SK-N-SH (cell line): ENCODE measurements at regions not wholly inside any gene's neighbourhood (a gene's known extent, or its start where the extent isn't known, plus 50 kb on each side); places are given as distances from the start of the nearest gene placed in this dataset.

Experiments used
- CTCF ChIA-PET: fragments of 300-600, 350-600 bp; formaldehyde crosslinking; extraction: SDS; loops from one replicate; lab custom pipeline; 2021; lab: Yijun Ruan, JAX
- POLR2A ChIA-PET: fragments of 350-600 bp; sonication (Branson Sonifier 250); formaldehyde crosslinking; extraction: SDS; loops from one replicate; lab custom pipeline; 2020; ENCODE audit warnings: antibody characterized with exemption, inconsistent platforms; lab: Yijun Ruan, JAX
- DNase-seq: peaks from one replicate; pipeline ENCODE4 v3.0.0; 2012
- H2AFZ ChIP-seq: fragments of 200-600 bp; sonication (generic); 2 replicates; pipeline ENCODE4 v1.8.1; 2016; ENCODE audit warnings: antibody characterized with exemption, mild to moderate bottlenecking, low read depth
- H3F3A ChIP-seq: fragments of 200-600 bp; sonication (generic); replicated peaks from 2 replicates; pipeline ENCODE3; 2016; ENCODE audit warnings: antibody characterized with exemption, mild to moderate bottlenecking; ENCODE audit not compliant: insufficient read depth
- H3K27ac ChIP-seq, 2 experiments: fragments of 200-500 bp in 1 of 2; fragments of 200-600 bp in 1 of 2; sonication (Bioruptor generic) in 1 of 2; sonication (generic), shearing (Covaris generic) in 1 of 2; 2 replicates each; pipeline versions ENCODE4 v1.5.1 to v1.6.1; 2014 to 2016; ENCODE audit warnings: low read depth in 2 of 2, inconsistent platforms in 1 of 2, low read length in 1 of 2, mild to moderate bottlenecking in 1 of 2, mixed read lengths in 1 of 2
- H3K27me3 ChIP-seq: fragments of 200-600 bp; sonication (generic), shearing (Covaris generic); 2 replicates; pipeline ENCODE4 v1.6.1; 2016; ENCODE audit warnings: mixed run types; ENCODE audit not compliant: insufficient read depth
- H3K36me3 ChIP-seq, 2 experiments: fragments of 200-500 bp in 1 of 2; fragments of 200-600 bp in 1 of 2; sonication (Bioruptor generic) in 1 of 2; sonication (generic) in 1 of 2; replicated peaks in 1 of 2; 2 replicates each; pipeline versions ENCODE3 to v1.5.1; 2014 to 2016; ENCODE audit warnings: low read length in 1 of 2, mild to moderate bottlenecking in 1 of 2; ENCODE audit not compliant: insufficient read depth in 2 of 2, control insufficient read depth in 1 of 2
- H3K4me1 ChIP-seq, 2 experiments: fragments of 200-500 bp in 1 of 2; fragments of 200-600 bp in 1 of 2; sonication (Bioruptor generic) in 1 of 2; sonication (generic), shearing (Covaris generic) in 1 of 2; 2 replicates each; pipeline versions ENCODE4 v1.5.1 to v1.6.1; 2014 to 2016; ENCODE audit warnings: low read depth in 1 of 2, low read length in 1 of 2, mixed run types in 1 of 2; ENCODE audit not compliant: insufficient read depth in 2 of 2, control insufficient read depth in 1 of 2
- H3K4me2 ChIP-seq: fragments of 200-600 bp; sonication (generic), shearing (Covaris generic); 2 replicates; pipeline ENCODE4 v1.6.1; 2017; ENCODE audit warnings: mixed run types
- H3K4me3 ChIP-seq, 2 experiments: fragments of 200-500 bp in 1 of 2; fragments of 200-600 bp in 1 of 2; sonication (Bioruptor generic) in 1 of 2; sonication (generic), shearing (Covaris generic) in 1 of 2; 2 replicates each; pipeline versions ENCODE4 v1.5.1 to v1.8.1; 2014 to 2016; ENCODE audit warnings: low read depth in 2 of 2, inconsistent platforms in 1 of 2, low read length in 1 of 2, mild to moderate bottlenecking in 1 of 2, mixed read lengths in 1 of 2, moderate library complexity in 1 of 2
- H3K79me2 ChIP-seq: fragments of 200-600 bp; sonication (generic); 2 replicates; pipeline ENCODE4 v1.8.1; 2017; ENCODE audit warnings: mild to moderate bottlenecking; ENCODE audit not compliant: insufficient read depth
- H3K9ac ChIP-seq: fragments of 200-600 bp; sonication (generic); 2 replicates; pipeline ENCODE4 v1.6.1; 2017; ENCODE audit warnings: mixed run types
- H3K9me2 ChIP-seq: fragments of 200-600 bp; sonication (generic); 2 replicates; pipeline ENCODE4 v1.6.1; 2017; ENCODE audit warnings: mixed run types
- H3K9me3 ChIP-seq: fragments of 200-600 bp; sonication (generic); 2 replicates; pipeline ENCODE4 v1.6.1; 2017; ENCODE audit warnings: mixed run types, mild to moderate bottlenecking, moderate library complexity
- H4K20me1 ChIP-seq: fragments of 200-600 bp; sonication (generic); 2 replicates; pipeline ENCODE4 v1.6.1; 2017; ENCODE audit warnings: mild to moderate bottlenecking, mixed run types; ENCODE audit not compliant: insufficient read depth
- CHD2 ChIP-seq: fragments of 150-350 bp; IDR thresholded peaks from 2 replicates; pipeline ENCODE4 v1.6.1; 2018; ENCODE audit warnings: low read length; ENCODE audit not compliant: partially characterized antibody
- EZH2phosphoT487 ChIP-seq: fragments of 200-600 bp; sonication (generic); IDR thresholded peaks from 2 replicates; pipeline ENCODE4 v1.6.1; 2017; ENCODE audit warnings: low read depth, mixed run types, mild to moderate bottlenecking, antibody characterized with exemption, moderate library complexity, borderline replicate concordance
- FOXJ3 ChIP-seq: sonication (generic); formaldehyde crosslinking; IDR thresholded peaks from 2 replicates; pipeline ENCODE4 v1.5.1; 2020; ENCODE audit warnings: mild to moderate bottlenecking, missing genetic modification reagents
- GABPA ChIP-seq: IDR thresholded peaks from 2 replicates; pipeline ENCODE4 v1.4.0; 2012; ENCODE audit warnings: low read depth, mild to moderate bottlenecking
- MEF2A ChIP-seq: IDR thresholded peaks from 2 replicates; pipeline ENCODE4 v1.4.0; 2012; ENCODE audit warnings: low read depth, borderline replicate concordance
- MXI1 ChIP-seq: IDR thresholded peaks from 2 replicates; pipeline ENCODE4 v1.6.1; 2012; ENCODE audit warnings: mild to moderate bottlenecking, low read depth, low read length, improper control_type of control experiment
- NRF1 ChIP-seq: IDR thresholded peaks from 2 replicates; pipeline ENCODE4 v1.6.1; 2012; ENCODE audit warnings: low read depth, mild to moderate bottlenecking, low read length
- POLR2AphosphoS5 ChIP-seq: IDR thresholded peaks from 2 replicates; pipeline ENCODE4 v1.6.1; 2012; ENCODE audit warnings: low read depth, low read length
- RFX5 ChIP-seq: IDR thresholded peaks from 2 replicates; pipeline ENCODE4 v1.6.1; 2012; ENCODE audit warnings: mild to moderate bottlenecking, improper control_type of control experiment, low read length
- SMC3 ChIP-seq: IDR thresholded peaks from 2 replicates; pipeline ENCODE4 v1.6.1; 2012; ENCODE audit warnings: low read depth, low read length, improper control_type of control experiment
- TEAD4 ChIP-seq: IDR thresholded peaks from 2 replicates; pipeline ENCODE4 v1.4.0; 2012; ENCODE audit warnings: mild to moderate bottlenecking, borderline replicate concordance; ENCODE audit not compliant: insufficient read depth
- WGBS: methylation state at CpG from one replicate; pipeline ENCODE4 v1.1.6; 2017; ENCODE audit warnings: low lambda C conversion rate; 5-methylcytosine and 5-hydroxymethylcytosine counted together
- TF ChIP-seq, protein P1 (sequence below): IDR thresholded peaks from 2 replicates; pipeline ENCODE4 v1.4.0; 2012; ENCODE audit warnings: low read depth, borderline replicate concordance
- TF ChIP-seq, protein P2 (sequence below): fragments of 200-600 bp; sonication (generic); IDR thresholded peaks from 2 replicates; pipeline ENCODE4 v1.6.1; 2017; ENCODE audit warnings: antibody characterized with exemption, mild to moderate bottlenecking, moderate library complexity
- TF ChIP-seq, protein P3 (sequence below): fragments of 150-350 bp; IDR thresholded peaks from 2 replicates; pipeline ENCODE4 v1.6.1; 2016; ENCODE audit warnings: mild to moderate bottlenecking, low read depth, low read length
- TF ChIP-seq, protein P4 (sequence below): fragments of 150-350 bp; IDR thresholded peaks from 2 replicates; pipeline ENCODE4 v1.6.1; 2017; ENCODE audit warnings: antibody characterized with exemption, low read length, low read depth, borderline replicate concordance
- TF ChIP-seq, protein P5 (sequence below): IDR thresholded peaks from 2 replicates; pipeline ENCODE4 v1.4.0; 2012; ENCODE audit warnings: low read depth
- TF ChIP-seq, protein P6 (sequence below): IDR thresholded peaks from 2 replicates; pipeline ENCODE4 v1.6.1; 2012; ENCODE audit warnings: mild to moderate bottlenecking, low read depth, low read length, moderate library complexity

DNA sequence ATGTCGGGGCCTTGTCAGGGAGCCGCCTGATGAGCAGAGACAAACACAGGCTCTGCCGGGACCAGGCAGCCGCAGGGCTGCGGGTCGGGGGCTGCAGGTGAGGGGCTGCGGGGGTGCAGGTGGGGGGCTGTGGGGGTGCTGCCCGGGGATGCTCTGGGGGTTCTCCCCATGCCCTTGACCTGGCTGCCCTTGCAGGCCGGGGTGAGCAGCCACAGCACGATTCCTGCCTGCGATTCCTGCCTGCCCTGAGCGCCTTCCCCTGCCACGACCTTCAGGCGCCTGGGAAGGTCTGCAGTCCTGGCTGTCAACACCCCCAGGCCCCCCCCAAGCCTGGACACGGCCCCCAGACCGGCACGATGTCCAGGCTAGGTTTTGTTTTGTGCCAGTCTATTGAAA lies 106.3 kb downstream of the FAM53A start:
- no peak for DNase-seq
- CTCF ChIA-PET = interaction anchor here (1.0 to 1.2 kb wide), 2 partner anchors 12 to 16 kb away, joined by 3 to 4 read pairs; no protein-coding TSS in a partner anchor
- no peak for TF ChIP-seq MEF2A
- TF ChIP-seq, protein P1, sequence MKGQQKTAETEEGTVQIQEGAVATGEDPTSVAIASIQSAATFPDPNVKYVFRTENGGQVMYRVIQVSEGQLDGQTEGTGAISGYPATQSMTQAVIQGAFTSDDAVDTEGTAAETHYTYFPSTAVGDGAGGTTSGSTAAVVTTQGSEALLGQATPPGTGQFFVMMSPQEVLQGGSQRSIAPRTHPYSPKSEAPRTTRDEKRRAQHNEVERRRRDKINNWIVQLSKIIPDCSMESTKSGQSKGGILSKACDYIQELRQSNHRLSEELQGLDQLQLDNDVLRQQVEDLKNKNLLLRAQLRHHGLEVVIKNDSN = no peak
- TF ChIP-seq, protein P2, sequence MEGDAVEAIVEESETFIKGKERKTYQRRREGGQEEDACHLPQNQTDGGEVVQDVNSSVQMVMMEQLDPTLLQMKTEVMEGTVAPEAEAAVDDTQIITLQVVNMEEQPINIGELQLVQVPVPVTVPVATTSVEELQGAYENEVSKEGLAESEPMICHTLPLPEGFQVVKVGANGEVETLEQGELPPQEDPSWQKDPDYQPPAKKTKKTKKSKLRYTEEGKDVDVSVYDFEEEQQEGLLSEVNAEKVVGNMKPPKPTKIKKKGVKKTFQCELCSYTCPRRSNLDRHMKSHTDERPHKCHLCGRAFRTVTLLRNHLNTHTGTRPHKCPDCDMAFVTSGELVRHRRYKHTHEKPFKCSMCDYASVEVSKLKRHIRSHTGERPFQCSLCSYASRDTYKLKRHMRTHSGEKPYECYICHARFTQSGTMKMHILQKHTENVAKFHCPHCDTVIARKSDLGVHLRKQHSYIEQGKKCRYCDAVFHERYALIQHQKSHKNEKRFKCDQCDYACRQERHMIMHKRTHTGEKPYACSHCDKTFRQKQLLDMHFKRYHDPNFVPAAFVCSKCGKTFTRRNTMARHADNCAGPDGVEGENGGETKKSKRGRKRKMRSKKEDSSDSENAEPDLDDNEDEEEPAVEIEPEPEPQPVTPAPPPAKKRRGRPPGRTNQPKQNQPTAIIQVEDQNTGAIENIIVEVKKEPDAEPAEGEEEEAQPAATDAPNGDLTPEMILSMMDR = no peak
- no peak for TF ChIP-seq GABPA
- TF ChIP-seq FOXJ3 (CRISPR knock-in tag) = no peak
- TF ChIP-seq, protein P3, sequence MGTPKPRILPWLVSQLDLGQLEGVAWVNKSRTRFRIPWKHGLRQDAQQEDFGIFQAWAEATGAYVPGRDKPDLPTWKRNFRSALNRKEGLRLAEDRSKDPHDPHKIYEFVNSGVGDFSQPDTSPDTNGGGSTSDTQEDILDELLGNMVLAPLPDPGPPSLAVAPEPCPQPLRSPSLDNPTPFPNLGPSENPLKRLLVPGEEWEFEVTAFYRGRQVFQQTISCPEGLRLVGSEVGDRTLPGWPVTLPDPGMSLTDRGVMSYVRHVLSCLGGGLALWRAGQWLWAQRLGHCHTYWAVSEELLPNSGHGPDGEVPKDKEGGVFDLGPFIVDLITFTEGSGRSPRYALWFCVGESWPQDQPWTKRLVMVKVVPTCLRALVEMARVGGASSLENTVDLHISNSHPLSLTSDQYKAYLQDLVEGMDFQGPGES = no peak
- no peak for TF ChIP-seq NRF1
- TF ChIP-seq POLR2AphosphoS5 = no peak
- no peak for TF ChIP-seq SMC3
- TF ChIP-seq RFX5 = no peak
- TF ChIP-seq EZH2phosphoT487 = no peak
- TF ChIP-seq, protein P4, sequence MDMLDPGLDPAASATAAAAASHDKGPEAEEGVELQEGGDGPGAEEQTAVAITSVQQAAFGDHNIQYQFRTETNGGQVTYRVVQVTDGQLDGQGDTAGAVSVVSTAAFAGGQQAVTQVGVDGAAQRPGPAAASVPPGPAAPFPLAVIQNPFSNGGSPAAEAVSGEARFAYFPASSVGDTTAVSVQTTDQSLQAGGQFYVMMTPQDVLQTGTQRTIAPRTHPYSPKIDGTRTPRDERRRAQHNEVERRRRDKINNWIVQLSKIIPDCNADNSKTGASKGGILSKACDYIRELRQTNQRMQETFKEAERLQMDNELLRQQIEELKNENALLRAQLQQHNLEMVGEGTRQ = no peak
- TF ChIP-seq, protein P5, sequence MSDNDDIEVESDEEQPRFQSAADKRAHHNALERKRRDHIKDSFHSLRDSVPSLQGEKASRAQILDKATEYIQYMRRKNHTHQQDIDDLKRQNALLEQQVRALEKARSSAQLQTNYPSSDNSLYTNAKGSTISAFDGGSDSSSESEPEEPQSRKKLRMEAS = no peak
- TF ChIP-seq CHD2 = no peak
- TF ChIP-seq, protein P6, sequence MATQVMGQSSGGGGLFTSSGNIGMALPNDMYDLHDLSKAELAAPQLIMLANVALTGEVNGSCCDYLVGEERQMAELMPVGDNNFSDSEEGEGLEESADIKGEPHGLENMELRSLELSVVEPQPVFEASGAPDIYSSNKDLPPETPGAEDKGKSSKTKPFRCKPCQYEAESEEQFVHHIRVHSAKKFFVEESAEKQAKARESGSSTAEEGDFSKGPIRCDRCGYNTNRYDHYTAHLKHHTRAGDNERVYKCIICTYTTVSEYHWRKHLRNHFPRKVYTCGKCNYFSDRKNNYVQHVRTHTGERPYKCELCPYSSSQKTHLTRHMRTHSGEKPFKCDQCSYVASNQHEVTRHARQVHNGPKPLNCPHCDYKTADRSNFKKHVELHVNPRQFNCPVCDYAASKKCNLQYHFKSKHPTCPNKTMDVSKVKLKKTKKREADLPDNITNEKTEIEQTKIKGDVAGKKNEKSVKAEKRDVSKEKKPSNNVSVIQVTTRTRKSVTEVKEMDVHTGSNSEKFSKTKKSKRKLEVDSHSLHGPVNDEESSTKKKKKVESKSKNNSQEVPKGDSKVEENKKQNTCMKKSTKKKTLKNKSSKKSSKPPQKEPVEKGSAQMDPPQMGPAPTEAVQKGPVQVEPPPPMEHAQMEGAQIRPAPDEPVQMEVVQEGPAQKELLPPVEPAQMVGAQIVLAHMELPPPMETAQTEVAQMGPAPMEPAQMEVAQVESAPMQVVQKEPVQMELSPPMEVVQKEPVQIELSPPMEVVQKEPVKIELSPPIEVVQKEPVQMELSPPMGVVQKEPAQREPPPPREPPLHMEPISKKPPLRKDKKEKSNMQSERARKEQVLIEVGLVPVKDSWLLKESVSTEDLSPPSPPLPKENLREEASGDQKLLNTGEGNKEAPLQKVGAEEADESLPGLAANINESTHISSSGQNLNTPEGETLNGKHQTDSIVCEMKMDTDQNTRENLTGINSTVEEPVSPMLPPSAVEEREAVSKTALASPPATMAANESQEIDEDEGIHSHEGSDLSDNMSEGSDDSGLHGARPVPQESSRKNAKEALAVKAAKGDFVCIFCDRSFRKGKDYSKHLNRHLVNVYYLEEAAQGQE = no peak
- no peak for TF ChIP-seq MXI1
- no peak for TF ChIP-seq TEAD4
- TF ChIP-seq, all 33 proteins: peak for 0

More for the DNA sequence above, 106.3 kb downstream of the FAM53A start:
- H3K9me3 ChIP-seq = no peaks in the 10 kb centered on the region
- 30% methylated on average over 10 of the region's 17 CpGs for WGBS
- H3K27me3 ChIP-seq = no peaks in the 10 kb centered on the region
- no peak overlapping the region for H3K9ac ChIP-seq
- H3K4me1 ChIP-seq = peaks cover 0 to 11% of the 10 kb centered on the region in 2 experiments; a peak in 1 of 4 replicates
- no peaks in the 10 kb centered on the region for H3K36me3 ChIP-seq
- no peaks in the 10 kb centered on the region for H3K79me2 ChIP-seq
- H3K9me2 ChIP-seq = no peaks in the 10 kb centered on the region
- no peaks in the 10 kb centered on the region for H4K20me1 ChIP-seq
- POLR2A ChIA-PET = no interaction called here
- no peak overlapping the region for H3K27ac ChIP-seq
- H2AFZ ChIP-seq = no peak overlapping the region
- no peak overlapping the region for H3K4me3 ChIP-seq
- peaks cover 16% of the 10 kb centered on the region for H3F3A ChIP-seq
- no peak overlapping the region for H3K4me2 ChIP-seq
